Type B pancreatic cell (in vitro differentiated cells): ENCODE measurements at regions not wholly inside any gene's neighbourhood (a gene's known extent, or its start where the extent isn't known, plus 50 kb on each side); places are given as distances from the start of the nearest gene placed in this dataset.

Experiments used
- DNase-seq: peaks from one replicate; pipeline ENCODE4 v3.0.0; 2021; ENCODE audit warnings: mixed read lengths; ENCODE audit not compliant: unreplicated experiment; ENCODE audit errors: extremely low spot score
- H3K27ac Mint-ChIP-seq: 2 replicates; pipeline ENCODE4 v1.8.0; 2021; ENCODE audit warnings: mild to moderate bottlenecking, mixed read lengths
- H3K27me3 Mint-ChIP-seq: 2 replicates; pipeline ENCODE4 v1.8.0; 2021; ENCODE audit warnings: mixed read lengths
- H3K36me3 Mint-ChIP-seq: 2 replicates; pipeline ENCODE4 v1.8.0; 2021; ENCODE audit warnings: mixed read lengths
- H3K4me1 Mint-ChIP-seq: one replicate; pipeline ENCODE4 v1.8.0; 2021; ENCODE audit warnings: mixed read lengths; ENCODE audit not compliant: unreplicated experiment
- H3K4me3 Mint-ChIP-seq: 2 replicates; pipeline ENCODE4 v1.8.0; 2021; ENCODE audit warnings: mild to moderate bottlenecking, mixed read lengths
- H3K9me3 Mint-ChIP-seq: 2 replicates; pipeline ENCODE4 v1.8.0; 2021; ENCODE audit warnings: mixed read lengths
- CTCF ChIP-seq: fragments of 200-600 bp; sonication (generic); conservative IDR thresholded peaks from 2 replicates; pipeline ENCODE4 v1.5.0; 2021; ENCODE audit warnings: antibody characterized with exemption, mild to moderate bottlenecking

- Mint-ChIP-seq H3K27ac (no peak overlapping the region), H3K9me3 (no peaks in the 10 kb centered on the region), H3K4me3 (no peak overlapping the region), H3K4me1 (peaks cover 22% of the 10 kb centered on the region), H3K27me3 (peaks cover 49% of the 10 kb centered on the region), H3K36me3 (no peaks in the 10 kb centered on the region)
- no peak for TF ChIP-seq CTCF
- DNase-seq = no peak
Measured at GRCh38 chr16:86224126-86224525, 286.2 kb upstream of the FOXF1 start.

GRCh38 chr16:86224629-86225028 lies 285.7 kb upstream of the FOXF1 start:
- H3K9me3 Mint-ChIP-seq = no peaks in the 10 kb centered on the region
- no peak for TF ChIP-seq CTCF
- H3K4me3 Mint-ChIP-seq = no peak overlapping the region
- H3K27me3 Mint-ChIP-seq = peaks cover 46% of the 10 kb centered on the region
- no peak for DNase-seq
- peaks cover 20% of the 10 kb centered on the region for H3K4me1 Mint-ChIP-seq
- H3K27ac Mint-ChIP-seq = no peak overlapping the region
- no peaks in the 10 kb centered on the region for H3K36me3 Mint-ChIP-seq

GRCh38 chr16:86225905-86226371 lies 284.4 kb upstream of the FOXF1 start:
- Mint-ChIP-seq H3K27me3 (peaks cover 33% of the 10 kb centered on the region), H3K9me3 (no peaks in the 10 kb centered on the region), H3K4me3 (no peak overlapping the region), H3K36me3 (no peaks in the 10 kb centered on the region), H3K4me1 (peaks cover 14% of the 10 kb centered on the region), H3K27ac (no peak overlapping the region)
- DNase-seq = no peak
- no peak for TF ChIP-seq CTCF

GRCh38 chr16:86227041-86227440 lies 283.3 kb upstream of the FOXF1 start:
- no peaks in the 10 kb centered on the region for H3K36me3 Mint-ChIP-seq
- H3K4me3 Mint-ChIP-seq = no peak overlapping the region
- no peak for TF ChIP-seq CTCF
- no peaks in the 10 kb centered on the region for H3K9me3 Mint-ChIP-seq
- DNase-seq = no peak
- H3K4me1 Mint-ChIP-seq = peaks cover 14% of the 10 kb centered on the region
- H3K27ac Mint-ChIP-seq = no peak overlapping the region
- H3K27me3 Mint-ChIP-seq = peaks cover 22% of the 10 kb centered on the region

GRCh38 chr16:86227801-86228200 lies 282.5 kb upstream of the FOXF1 start:
- peaks cover 1% of the 10 kb centered on the region for H3K9me3 Mint-ChIP-seq
- H3K4me1 Mint-ChIP-seq = peaks cover 13% of the 10 kb centered on the region
- no peak overlapping the region for H3K4me3 Mint-ChIP-seq
- no peak overlapping the region for H3K27ac Mint-ChIP-seq
- TF ChIP-seq CTCF = no peak
- peaks cover 19% of the 10 kb centered on the region for H3K27me3 Mint-ChIP-seq
- DNase-seq = no peak
- no peaks in the 10 kb centered on the region for H3K36me3 Mint-ChIP-seq

GRCh38 chr16:86228713-86229112 lies 281.6 kb upstream of the FOXF1 start:
- Mint-ChIP-seq H3K27ac (no peak overlapping the region), H3K4me3 (no peak overlapping the region), H3K27me3 (peaks cover 22% of the 10 kb centered on the region), H3K4me1 (peaks cover 5% of the 10 kb centered on the region), H3K36me3 (no peaks in the 10 kb centered on the region), H3K9me3 (peaks cover 4% of the 10 kb centered on the region)
- TF ChIP-seq CTCF = no peak
- no peak for DNase-seq
